ENCODE measurements at regions not wholly inside any gene's neighbourhood (a gene's known extent, or its start where the extent isn't known, plus 50 kb on each side); places are given as distances from the start of the nearest gene placed in this dataset.

DNA sequence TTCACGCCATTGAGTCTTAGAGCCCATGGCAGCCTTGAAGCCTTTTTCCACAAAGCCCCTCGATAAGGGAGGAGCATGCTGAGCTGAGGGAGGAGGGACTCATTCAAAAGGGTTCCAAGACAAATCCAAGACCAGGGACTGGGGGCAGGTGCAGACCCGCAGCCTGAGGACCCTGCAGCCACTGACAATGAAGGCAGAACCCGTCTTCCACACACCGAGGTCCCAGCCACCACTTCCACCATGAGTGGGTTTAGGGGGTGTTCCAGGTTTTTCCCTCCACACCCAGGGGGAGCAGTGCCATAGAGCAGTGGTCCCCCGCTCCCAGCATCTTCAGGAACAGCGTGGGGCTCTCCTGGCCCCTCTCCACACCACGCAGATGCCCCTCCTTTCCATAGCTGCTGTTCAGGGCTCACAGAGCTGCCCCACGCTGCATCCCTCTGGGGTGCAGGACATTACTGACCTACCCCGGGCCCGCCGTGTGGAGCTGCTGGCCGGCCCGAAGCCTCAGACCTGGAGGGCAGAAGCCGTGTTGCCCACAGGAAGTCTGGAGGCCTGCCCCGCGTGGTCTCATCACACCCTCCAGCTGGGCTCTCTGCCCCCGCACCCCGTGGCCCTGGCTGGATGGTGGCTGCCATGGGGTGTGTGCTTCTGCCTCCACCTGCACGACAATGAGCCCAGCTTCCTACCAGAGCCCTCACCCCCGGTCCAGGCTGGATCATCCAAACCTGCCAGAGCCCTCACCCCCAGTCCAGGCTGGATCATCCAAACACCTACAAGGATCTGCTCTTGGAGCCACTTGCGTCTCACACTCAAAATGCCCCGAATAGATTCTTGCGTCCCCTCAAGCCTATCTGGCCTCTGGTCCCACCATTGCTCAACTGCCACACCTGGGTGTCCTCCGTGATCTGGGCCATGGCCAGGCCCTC, 220.0 kb upstream of the TCERG1L start:
- no peak for FAIRE-seq
- TF ChIP-seq POLR2A (IDR thresholded peaks at IDR 0.05; ENCODE audit: low read depth, low read length): no peak
- no peak for DNase-seq (ENCODE audit: insufficient read length, low spot score)

DNA sequence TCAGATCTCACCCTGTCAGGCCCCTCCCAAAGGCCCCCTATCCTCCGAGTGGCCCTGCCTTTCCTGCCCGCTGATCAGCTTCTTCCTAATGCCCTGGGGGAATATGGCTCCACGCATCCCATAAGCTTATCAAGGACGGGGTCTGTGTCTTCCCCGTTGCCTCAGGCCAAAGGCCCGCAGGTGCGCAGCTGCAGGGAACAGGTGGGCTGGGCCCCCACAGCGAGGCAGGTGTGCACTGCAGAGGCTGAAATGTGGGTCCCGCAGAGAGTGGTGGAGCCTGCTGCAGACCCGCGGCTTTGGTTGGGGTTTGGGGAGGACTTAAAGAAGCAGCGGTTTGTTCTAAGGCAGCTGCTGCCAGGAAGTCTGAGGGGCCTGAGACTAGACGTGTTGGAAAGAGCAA, 220.8 kb upstream of the TCERG1L start:
- TF ChIP-seq POLR2A (IDR thresholded peaks at IDR 0.05; ENCODE audit: low read depth, low read length): no peak
- FAIRE-seq: no peak
- DNase-seq (ENCODE audit: insufficient read length, low spot score): no peak

DNA sequence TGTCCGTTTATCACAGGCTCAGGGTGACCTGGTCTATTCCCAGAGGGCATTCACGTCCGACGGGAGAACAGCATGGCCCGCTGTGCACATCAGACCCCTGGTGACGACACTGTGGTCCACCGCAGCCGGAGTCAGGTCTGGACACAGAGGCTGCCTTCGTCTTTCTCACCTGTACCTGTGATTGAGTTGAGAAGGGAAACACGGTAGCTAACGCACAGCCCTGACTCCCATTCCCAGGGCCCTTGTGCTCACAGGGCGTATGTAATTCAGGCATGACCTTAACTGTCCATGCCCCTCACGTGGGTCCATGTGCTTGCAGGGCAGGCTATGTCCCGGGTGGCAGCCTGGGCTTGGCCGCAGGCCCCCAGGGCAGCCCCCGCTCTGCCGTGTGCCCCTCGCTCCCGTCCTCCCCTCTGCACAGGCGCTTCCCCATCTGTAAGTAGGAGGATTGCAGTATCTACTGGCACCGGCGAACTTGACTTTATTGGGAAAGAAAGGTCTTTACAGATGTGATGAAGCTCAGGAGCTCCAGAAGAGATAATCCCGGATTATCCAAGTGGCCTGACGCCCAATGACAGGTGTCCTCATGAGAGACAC, 221.3 kb upstream of the TCERG1L start:
- TF ChIP-seq POLR2A (IDR thresholded peaks at IDR 0.05; ENCODE audit: low read depth, low read length): no peak
- FAIRE-seq: no peak
- no peak for DNase-seq (ENCODE audit: insufficient read length, low spot score)

DNA sequence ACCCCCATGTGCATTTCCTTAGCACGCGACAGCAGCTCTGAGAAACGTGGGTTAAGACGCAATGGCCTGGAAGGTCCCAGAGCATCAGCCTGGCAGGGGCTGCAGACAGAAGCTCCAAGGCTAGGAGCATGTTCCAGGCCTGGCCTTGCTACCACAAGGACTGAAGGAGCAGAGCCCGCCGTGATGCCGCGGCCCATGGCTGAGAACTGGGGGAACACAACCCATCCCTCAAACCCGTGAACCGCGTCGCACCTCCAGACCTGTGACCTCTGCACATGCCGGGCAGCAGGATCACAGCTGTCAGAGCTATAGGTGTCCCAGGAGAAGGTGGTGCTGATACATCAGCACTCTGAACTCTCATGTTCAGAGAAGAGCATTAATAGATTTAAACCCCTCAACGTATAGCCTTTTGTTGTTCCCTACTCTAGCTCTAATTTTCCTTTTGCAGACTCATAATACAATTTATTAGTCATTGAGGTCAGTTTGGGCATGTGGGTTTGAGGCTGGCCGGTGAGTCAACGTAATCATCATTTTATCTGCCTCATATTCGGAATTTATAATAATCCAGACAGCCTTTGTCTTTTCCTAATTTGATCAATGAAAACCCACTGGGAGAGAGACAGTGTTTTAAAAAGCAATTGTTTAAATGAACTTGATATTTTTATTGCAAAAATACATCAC, 222.5 kb upstream of the TCERG1L start:
- no peak for TF ChIP-seq POLR2A (IDR thresholded peaks at IDR 0.05; ENCODE audit: low read depth, low read length)
- FAIRE-seq (no peak), DNase-seq (ENCODE audit: insufficient read length, low spot score) (no peak)

DNA sequence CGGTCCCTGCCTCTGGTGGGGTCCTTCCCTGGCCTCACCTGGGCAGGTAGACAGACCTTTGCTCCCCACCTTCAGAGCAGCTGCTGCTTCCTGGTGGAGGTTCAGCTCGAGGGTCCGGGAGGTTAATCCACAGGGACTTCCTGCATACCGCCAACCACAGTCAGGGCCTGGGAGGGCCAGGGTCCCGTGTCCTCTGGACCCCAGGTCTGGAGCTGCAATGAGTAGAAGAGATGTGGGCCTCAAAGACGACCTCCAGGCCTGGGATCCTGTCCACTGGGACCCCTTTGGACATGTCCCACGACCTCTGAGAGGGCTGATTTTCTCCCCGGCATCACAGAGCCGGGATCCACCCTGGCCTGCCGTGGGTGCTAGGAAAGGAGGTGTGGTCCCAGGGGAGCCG, 223.3 kb upstream of the TCERG1L start:
- no peak for DNase-seq (ENCODE audit: insufficient read length, low spot score)
- no peak for TF ChIP-seq POLR2A (IDR thresholded peaks at IDR 0.05; ENCODE audit: low read depth, low read length)
- FAIRE-seq: no peak

DNA sequence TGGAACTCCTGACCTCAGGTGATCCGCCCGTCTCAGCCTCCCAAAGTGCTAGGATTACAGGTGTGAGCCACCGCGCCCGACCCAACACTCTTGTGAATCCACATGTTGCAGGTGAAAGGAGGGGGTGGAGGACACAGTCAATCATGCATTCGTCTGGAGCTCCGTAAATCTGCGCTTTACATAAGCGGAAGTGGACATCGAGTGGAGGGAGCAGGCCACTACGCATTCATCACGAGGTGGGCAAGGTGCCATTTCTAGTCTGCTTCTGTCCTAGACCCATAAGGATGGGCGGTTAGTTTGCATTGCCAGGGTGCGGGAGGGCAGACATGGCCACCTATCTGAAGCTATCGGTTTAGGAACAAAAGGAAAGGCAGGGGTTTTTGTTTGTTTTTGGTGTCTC, 225.2 kb upstream of the TCERG1L start:
- DNase-seq (ENCODE audit: insufficient read length, low spot score) (no peak), FAIRE-seq (no peak)
- TF ChIP-seq POLR2A (IDR thresholded peaks at IDR 0.05; ENCODE audit: low read depth, low read length): no peak

DNA sequence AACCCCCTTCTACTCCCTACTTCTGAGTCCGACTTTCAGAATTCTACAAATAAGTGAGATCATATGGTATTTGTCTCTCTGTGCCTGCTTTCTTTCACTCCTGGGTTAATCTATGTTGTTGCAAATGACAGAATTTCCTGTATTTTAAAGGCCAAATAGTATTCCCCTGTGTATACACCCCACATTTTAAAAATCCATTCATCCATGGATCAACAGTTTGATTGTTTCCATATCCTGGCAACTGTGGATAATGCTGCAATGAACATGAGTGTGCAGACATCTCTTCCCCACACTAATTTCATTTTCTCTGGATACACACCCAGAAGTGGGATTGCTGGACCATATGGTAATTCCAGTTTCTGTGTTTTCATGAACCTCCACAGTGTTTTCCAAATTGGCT, 225.8 kb upstream of the TCERG1L start:
- no peak for TF ChIP-seq POLR2A (IDR thresholded peaks at IDR 0.05; ENCODE audit: low read depth, low read length)
- no peak for DNase-seq (ENCODE audit: insufficient read length, low spot score)
- FAIRE-seq: no peak

DNA sequence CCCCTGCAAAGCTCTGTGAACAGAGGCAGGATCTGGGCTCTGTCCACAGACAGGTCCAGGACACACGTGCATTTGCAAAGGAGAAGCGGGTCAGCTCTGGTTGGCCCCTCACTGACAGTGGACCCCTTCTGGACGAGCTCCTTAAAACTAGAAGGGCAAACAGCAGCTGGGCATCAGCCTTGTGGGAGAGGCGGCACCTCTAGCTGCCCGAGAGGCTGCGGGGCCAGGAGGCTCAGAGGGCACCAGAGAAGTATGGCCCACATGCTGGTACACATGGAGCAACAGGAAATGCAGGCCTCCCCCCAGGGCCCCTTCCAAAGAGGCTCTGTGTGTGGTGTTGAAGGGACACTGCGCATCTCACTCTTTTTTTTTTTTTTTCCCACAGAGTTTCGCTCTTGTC, 233.0 kb upstream of the TCERG1L start:
- no peak for TF ChIP-seq POLR2A (IDR thresholded peaks at IDR 0.05; ENCODE audit: low read depth, low read length)
- FAIRE-seq (no peak), DNase-seq (ENCODE audit: insufficient read length, low spot score) (no peak)

DNA sequence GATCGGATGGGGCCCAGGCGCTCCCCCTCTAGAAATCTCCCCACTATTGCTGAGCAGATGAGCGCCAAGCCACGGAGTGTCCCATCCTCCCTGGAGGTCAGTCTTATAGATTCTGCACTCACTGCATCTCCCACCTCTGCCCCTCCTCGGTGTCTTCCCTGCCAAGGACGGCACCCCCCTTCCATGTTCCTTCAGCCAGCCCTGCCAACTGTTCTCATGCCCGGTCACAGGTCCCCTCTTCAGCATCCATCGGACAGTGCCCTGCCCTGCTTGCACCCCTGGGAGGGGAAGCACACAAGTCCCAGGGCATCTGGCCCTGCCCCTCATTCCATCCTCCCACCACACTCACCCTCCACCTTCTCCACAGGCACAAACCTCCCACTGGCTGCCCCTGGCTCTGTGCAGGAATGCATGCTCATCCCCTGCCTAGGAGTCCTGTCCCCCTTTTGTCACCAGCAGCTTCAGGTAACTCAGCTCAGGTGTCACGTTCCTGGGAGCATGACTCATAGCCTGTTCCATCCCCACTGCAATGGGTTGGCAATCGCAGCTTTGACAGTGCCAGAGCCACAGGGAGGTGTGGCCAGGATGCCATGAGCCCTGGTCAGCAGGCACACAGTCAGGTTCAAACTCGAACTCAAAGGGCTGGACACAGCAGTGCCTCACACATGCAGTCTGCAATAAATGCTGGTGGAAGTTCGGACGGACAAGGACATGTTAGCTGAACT, 234.7 kb upstream of the TCERG1L start:
- FAIRE-seq (no peak), DNase-seq (ENCODE audit: insufficient read length, low spot score) (no peak)
- TF ChIP-seq POLR2A (IDR thresholded peaks at IDR 0.05; ENCODE audit: low read depth, low read length): no peak

DNA sequence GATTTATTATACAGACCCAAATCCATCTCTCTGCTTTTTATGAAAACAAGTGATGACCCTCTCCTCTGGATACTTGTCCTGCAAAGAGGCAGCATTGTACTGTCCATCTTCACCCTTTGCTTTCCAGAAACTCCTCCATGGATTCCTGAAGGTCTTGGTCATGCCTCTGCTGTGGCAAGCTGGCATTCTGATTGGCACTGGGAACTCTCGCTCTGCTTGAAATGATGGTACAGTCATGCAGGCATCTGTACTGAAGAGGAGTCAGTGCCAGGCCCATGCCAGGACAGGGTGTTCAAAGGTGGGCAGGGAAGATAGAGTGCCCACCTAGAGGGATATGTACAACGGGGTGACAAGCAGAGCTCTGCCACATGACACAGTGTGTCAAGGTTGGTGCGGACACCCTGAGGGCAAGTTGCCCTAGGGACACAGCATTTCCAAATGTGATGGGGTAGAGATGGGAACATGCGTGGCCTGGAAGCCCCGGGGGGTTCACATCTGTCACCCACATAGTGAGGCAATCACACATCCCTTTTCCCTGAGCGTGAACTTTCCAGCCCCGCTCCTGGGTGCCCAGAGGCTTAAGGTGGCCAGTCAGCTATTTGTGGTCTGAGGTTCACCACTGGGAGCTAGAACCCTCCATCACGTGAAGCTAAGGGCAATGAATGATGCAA, 235.7 kb upstream of the TCERG1L start:
- TF ChIP-seq POLR2A (IDR thresholded peaks at IDR 0.05; ENCODE audit: low read depth, low read length): no peak
- DNase-seq (ENCODE audit: insufficient read length, low spot score): no peak
- FAIRE-seq: no peak

DNA sequence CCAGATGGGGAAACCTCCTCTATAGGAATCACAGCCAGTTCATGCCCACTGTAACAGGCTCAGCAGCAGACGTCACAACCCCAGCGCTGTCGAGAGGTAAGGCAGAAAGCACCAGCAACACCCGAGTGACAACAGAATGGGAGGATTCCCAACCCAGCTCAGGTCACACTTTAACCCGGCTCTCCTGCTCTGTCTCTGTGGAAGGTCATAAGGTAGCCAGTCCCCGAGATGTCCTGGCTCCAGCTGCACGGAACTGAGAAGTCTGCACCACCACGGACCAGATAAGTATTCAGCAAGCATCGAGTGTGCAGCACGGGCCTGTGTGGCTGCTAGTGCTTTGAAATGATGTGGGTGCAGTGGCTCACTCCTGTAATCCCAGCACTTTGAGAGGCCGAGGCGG, 236.7 kb upstream of the TCERG1L start:
- no peak for TF ChIP-seq POLR2A (IDR thresholded peaks at IDR 0.05; ENCODE audit: low read depth, low read length)
- DNase-seq (ENCODE audit: insufficient read length, low spot score) (no peak), FAIRE-seq (no peak)

DNA sequence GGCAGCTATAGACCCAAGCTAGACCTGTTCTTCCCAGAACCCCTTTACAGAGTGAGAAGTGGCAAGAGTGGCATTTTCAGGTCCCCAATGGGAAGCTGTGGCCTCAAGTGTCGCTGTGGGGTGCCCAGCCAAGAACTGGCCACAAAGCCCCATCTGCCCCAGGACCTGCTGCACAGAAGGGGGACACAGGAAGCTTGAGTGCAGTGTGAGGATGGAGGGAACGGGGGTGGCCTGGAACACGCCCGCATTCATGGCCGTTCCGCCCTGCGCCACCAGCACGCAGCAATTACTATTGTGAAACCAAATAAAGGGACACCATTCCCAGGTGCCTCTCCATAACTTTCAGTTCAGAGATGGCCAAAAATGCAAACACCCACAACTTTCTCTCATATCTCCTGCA, 237.6 kb upstream of the TCERG1L start:
- no peak for TF ChIP-seq POLR2A (IDR thresholded peaks at IDR 0.05; ENCODE audit: low read depth, low read length)
- no peak for FAIRE-seq
- no peak for DNase-seq (ENCODE audit: insufficient read length, low spot score)

DNA sequence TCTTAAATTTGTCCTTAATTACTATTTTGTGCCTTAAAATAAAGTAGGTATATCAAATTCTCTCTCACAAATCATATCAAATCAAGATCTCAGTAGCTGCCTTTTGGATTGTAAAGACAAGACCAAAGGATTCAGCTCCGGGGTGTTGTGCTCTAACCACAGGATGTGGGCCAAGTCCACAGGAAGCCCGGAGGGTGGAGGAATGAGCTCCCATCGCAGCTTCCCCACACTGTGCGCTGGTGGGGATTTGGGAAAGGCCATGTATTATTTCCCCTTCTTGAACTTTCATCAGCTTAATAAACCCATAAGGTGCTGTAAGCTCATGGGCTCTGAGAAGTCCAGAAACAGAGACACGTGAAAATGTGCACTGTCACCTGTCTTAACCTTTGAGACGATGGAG, 241.6 kb upstream of the TCERG1L start:
- no peak for FAIRE-seq
- DNase-seq (ENCODE audit: insufficient read length, low spot score): no peak
- TF ChIP-seq POLR2A (IDR thresholded peaks at IDR 0.05; ENCODE audit: low read depth, low read length): no peak
